GM19025 (cell line): ENCODE measurements at regions not wholly inside any gene's neighbourhood (a gene's known extent, or its start where the extent isn't known, plus 50 kb on each side); places are given as distances from the start of the nearest gene placed in this dataset.
A peak's percentile ranks its signal among the peaks of the same experiment; 100 is the strongest.

Experiments used
- ATAC-seq: cut with Tn5 transposase; IDR thresholded peaks from one replicate; pipeline ENCODE4 v1.9.1; 2021; ENCODE audit warnings: mild to moderate bottlenecking, low read depth, moderate library complexity; ENCODE audit not compliant: unreplicated experiment

- no peak for ATAC-seq
These were observed 281.3 kb downstream of the SOX9 start for GRCh38 chr17:72401883-72402726.

- no peak for ATAC-seq
These were observed 281.9 kb downstream of the SOX9 start for GRCh38 chr17:72402727-72403210.

- no peak for ATAC-seq
These were observed 282.9 kb downstream of the SOX9 start for GRCh38 chr17:72403713-72404209.

GRCh38 chr17:72404872-72405271 is 284.1 kb downstream of the SOX9 start:
- ATAC-seq, result no peak

GRCh38 chr17:72405662-72406230 is 284.9 kb downstream of the SOX9 start:
- no peak for ATAC-seq

GRCh38 chr17:72406498-72406897 is 285.7 kb downstream of the SOX9 start:
- no peak for ATAC-seq

- ATAC-seq, result peak; percentile 88
These were observed 286.6 kb downstream of the SOX9 start for GRCh38 chr17:72407336-72407909.

- no peak for ATAC-seq
These were observed 287.1 kb downstream of the SOX9 start for GRCh38 chr17:72407931-72408330.

GRCh38 chr17:72408641-72409040 is 287.8 kb downstream of the SOX9 start:
- no peak for ATAC-seq

- no peak for ATAC-seq
These were observed 288.7 kb downstream of the SOX9 start for GRCh38 chr17:72409405-72410002.

GRCh38 chr17:72411124-72411563 is 290.3 kb downstream of the SOX9 start:
- no peak for ATAC-seq

GRCh38 chr17:72412650-72413076 is 291.8 kb downstream of the SOX9 start:
- ATAC-seq, result no peak

GRCh38 chr17:72413077-72414031 is 292.5 kb downstream of the SOX9 start:
- no peak for ATAC-seq

GRCh38 chr17:72414032-72414396 is 293.2 kb downstream of the SOX9 start:
- no peak for ATAC-seq

GRCh38 chr17:72414967-72415853 is 294.4 kb downstream of the SOX9 start:
- no peak for ATAC-seq

GRCh38 chr17:72416054-72416675 is 295.3 kb downstream of the SOX9 start:
- ATAC-seq, result no peak

GRCh38 chr17:72416905-72417304 is 296.1 kb downstream of the SOX9 start:
- no peak for ATAC-seq

- ATAC-seq, result no peak
These were observed 296.8 kb downstream of the SOX9 start for GRCh38 chr17:72417627-72418026.
